SK-N-SH (cell line): ENCODE measurements at regions not wholly inside any gene's neighbourhood (a gene's known extent, or its start where the extent isn't known, plus 50 kb on each side); places are given as distances from the start of the nearest gene placed in this dataset.

Experiments
- EP300 ChIP-seq, 2 experiments: IDR thresholded peaks; 2 replicates each; pipeline versions ENCODE4 v1.4.0 to v1.6.1; 2012; ENCODE audit warnings: borderline replicate concordance in 1 of 2, low read depth in 1 of 2, low read length in 1 of 2
- GABPA ChIP-seq: IDR thresholded peaks from 2 replicates; pipeline ENCODE4 v1.4.0; 2012; ENCODE audit warnings: low read depth, mild to moderate bottlenecking
- MXI1 ChIP-seq: IDR thresholded peaks from 2 replicates; pipeline ENCODE4 v1.6.1; 2012; ENCODE audit warnings: mild to moderate bottlenecking, low read depth, low read length, improper control_type of control experiment
- YY1 ChIP-seq: IDR thresholded peaks from 2 replicates; pipeline ENCODE4 v1.4.0; 2012; ENCODE audit warnings: low read depth, mild to moderate bottlenecking
- TF ChIP-seq, protein P1 (sequence below): fragments of 200-600 bp; sonication (generic); IDR thresholded peaks from 2 replicates; pipeline ENCODE4 v1.6.1; 2017; ENCODE audit warnings: antibody characterized with exemption, mild to moderate bottlenecking, moderate library complexity
- TF ChIP-seq, protein P2 (sequence below): IDR thresholded peaks from 2 replicates; pipeline ENCODE4 v1.4.0; 2012; ENCODE audit warnings: low read depth

DNA sequence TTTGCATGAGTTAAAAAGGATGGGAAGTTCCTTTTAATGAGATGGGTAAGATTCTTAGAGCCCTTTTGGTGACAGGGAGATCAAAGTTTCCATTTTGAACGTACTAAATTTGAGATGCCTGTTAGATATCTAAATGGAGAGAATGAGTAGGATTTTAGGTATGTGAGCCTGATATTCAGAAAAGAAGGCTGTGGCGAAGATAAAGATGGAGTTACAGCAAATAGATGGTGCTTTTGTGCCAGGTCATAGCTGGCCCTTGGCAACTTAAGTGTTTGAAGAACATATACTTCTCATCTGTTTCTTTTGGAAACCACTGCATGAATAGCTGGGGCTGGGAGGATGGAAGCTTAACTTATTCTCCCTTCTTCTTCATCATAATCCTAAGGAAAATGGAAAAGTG lies 282.5 kb downstream of the PTBP2 start:
- TF ChIP-seq GABPA, result no peak
- TF ChIP-seq, protein P1, sequence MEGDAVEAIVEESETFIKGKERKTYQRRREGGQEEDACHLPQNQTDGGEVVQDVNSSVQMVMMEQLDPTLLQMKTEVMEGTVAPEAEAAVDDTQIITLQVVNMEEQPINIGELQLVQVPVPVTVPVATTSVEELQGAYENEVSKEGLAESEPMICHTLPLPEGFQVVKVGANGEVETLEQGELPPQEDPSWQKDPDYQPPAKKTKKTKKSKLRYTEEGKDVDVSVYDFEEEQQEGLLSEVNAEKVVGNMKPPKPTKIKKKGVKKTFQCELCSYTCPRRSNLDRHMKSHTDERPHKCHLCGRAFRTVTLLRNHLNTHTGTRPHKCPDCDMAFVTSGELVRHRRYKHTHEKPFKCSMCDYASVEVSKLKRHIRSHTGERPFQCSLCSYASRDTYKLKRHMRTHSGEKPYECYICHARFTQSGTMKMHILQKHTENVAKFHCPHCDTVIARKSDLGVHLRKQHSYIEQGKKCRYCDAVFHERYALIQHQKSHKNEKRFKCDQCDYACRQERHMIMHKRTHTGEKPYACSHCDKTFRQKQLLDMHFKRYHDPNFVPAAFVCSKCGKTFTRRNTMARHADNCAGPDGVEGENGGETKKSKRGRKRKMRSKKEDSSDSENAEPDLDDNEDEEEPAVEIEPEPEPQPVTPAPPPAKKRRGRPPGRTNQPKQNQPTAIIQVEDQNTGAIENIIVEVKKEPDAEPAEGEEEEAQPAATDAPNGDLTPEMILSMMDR, result no peak
- TF ChIP-seq YY1, result no peak
- TF ChIP-seq EP300 (IDR thresholded peaks at IDR 0.05; ENCODE audit: borderline replicate concordance in 1 of 2, low read depth in 1 of 2, low read length in 1 of 2), result peak in 1 of 2 experiments; percentile 22; a peak in 1 of 4 replicates
- no peak for TF ChIP-seq MXI1
- TF ChIP-seq, protein P2, sequence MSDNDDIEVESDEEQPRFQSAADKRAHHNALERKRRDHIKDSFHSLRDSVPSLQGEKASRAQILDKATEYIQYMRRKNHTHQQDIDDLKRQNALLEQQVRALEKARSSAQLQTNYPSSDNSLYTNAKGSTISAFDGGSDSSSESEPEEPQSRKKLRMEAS, result no peak
